HG03175 (cell line): ENCODE measurements at regions not wholly inside any gene's neighbourhood (a gene's known extent, or its start where the extent isn't known, plus 50 kb on each side); places are given as distances from the start of the nearest gene placed in this dataset.
"Not testable (repeated sequence)": the region's sequence is repeated elsewhere in the genome, so short reads cannot be mapped to it uniquely, and the experiment has no call there.

Source experiments
- ATAC-seq: cut with Tn5 transposase; IDR thresholded peaks from one replicate; pipeline ENCODE4 v1.9.1; 2021; ENCODE audit warnings: mild to moderate bottlenecking, moderate library complexity; ENCODE audit not compliant: unreplicated experiment

DNA sequence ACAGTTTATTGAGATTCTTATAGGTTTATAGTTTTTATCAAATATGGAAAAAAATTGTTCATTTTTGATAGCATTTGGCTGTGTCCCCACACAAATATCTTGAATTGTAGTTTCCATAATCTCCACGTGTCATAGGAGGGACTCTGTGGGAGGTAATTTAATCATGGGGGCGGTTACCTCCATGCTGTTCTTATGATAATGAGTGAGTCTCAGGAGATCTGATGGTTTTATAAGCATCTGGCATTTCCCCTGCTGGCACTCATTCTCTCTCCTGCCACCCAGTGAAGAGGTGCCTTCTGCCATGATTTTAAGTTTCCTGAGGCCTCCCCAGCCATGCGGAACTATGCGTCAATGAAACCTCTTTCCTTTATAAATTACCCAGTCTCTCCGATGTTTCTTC lies 420.6 kb upstream of the KAZN start:
- not testable (repeated sequence) for ATAC-seq

DNA sequence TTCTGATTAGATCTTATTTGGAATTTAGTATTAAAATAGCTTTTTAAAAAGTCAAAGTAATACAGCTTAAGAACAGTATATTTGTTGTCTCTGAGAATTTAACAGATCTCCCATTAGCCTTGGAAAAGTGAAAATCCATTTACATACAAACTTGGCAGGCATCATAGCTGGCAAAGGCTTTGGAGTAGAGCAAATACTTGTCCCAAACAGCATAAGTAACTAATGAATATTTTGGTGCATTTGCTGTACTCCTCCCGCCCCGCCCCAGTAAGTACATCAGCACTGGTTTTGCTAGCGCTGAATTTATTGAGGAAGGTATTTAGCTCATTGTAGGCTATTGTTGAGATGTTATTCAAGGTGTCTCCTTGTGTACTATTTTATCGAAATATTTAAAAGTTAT lies 417.7 kb upstream of the KAZN start:
- ATAC-seq, result no peak

DNA sequence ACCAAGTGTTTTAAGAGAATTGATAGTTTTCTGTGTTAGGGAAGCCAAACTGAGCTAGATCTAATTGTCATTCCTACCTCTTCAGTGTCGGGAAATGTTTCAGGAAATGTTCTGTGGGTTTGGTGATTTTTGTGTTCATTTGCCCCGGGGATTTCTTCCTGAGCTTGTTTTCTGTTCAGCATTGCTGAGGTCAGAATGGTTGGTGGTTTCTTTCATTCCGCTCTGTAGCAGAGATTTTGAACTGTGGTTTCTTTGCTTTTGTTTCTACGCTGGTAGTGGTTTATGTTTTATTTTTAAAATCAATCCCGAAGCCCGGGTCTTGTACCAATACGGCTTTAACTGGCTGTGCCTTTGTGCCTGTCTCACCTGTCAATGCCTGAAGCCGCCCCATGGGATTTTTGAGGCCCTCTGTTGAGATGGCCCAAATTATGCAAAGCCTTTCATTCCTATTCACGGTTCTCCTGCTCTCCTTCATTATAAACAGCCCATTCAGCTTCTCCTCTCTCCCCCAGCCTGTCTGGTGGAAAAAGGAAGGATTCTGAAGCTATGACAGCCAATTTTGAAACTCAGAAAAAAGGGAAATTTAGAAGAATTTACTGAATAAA lies 417.2 kb upstream of the KAZN start:
- ATAC-seq, result no peak

DNA sequence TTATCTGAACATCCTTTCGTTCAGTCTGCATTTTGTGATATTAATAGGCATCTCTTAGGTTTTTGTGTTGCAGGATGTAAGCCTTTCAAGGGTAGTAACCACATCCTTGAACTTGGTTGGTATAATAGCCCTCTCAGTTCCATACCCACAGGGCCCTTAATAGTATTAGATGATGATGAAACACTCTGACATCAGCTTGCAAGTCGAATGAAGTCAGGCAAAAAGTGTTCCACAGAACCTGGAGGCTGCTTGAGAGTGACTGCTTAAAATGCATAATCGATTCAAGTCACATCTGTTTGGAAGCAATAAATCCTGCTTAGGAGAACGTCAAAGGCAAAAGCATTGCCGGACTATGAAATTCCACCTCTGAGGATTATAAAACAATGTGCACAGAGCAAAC lies 415.6 kb upstream of the KAZN start:
- no peak for ATAC-seq

DNA sequence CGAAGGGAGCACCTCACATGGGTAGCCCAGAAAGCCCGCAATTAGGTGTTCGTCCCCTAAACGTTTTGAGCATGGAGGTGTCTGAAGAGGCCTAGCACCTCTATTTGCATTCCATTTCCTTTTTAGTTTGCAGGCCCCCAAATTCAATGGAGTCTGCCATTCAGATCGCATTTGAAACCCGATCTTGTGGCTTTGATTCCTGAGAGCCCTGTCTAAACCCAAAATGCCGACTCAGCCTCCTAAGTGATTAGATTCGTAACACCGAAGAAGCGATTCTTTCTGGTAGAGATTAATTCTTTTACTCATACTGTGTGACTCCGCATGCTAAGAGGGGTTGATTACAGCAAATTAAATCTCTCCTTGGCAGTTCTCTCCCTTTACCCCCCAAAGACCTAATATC lies 415.2 kb upstream of the KAZN start:
- no peak for ATAC-seq

DNA sequence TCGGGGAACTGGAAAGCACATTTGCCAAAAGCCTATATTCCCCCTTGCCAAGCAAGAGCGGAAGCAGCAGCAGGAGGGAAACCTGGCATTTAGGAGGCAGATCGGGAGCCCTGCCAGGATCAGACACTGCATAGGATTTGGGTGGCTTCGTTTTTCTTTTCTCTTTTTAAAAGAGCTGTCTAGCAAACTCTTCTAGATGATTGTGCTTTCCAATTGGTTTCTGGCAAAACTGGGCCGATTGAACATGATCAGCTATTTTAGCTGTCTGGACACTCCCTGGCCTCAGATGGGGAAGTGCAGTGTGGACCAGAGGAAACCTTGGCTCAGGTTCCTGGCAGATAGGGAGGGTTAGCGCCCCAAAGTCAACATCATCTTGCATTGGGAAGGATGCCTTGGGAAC lies 414.0 kb upstream of the KAZN start:
- no peak for ATAC-seq

DNA sequence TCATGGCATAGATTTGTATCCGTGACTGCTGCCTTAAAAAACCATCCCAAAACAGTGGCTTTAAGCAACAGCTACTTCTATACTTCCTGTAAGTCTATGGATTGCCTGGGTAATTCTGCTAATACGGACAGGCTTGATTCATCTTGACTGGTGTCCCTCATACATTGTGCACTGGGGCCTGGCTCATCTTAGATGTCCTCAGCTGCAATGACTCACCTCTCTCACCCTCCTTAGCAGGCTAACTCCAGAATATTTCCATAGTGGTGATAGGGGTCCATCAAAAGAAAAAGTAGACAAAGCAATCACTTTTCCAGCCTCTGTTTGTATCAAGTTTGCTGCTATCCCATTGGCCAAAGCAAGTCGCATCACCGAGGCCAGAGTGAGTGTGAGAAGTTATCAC lies 409.1 kb upstream of the KAZN start:
- ATAC-seq, result no peak

DNA sequence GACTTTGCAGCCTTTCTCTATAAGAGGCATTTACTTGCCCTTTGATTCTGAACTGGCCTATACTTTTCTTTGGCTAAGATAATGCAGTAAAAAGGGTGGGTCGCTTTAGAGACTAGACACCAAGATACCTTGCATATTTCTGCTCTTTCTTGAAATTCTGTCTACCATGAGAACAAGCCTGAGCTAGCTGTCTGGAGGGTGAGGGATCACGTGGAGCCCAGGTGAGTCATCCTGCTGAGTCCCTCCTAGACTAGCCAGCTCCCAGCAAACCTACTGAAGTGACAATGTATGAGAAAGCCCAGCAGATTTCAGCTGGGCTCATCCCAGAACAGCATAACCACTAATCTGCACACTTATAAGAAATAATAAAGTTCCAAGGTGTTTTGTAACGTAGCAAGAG lies 408.0 kb upstream of the KAZN start:
- ATAC-seq, result no peak

DNA sequence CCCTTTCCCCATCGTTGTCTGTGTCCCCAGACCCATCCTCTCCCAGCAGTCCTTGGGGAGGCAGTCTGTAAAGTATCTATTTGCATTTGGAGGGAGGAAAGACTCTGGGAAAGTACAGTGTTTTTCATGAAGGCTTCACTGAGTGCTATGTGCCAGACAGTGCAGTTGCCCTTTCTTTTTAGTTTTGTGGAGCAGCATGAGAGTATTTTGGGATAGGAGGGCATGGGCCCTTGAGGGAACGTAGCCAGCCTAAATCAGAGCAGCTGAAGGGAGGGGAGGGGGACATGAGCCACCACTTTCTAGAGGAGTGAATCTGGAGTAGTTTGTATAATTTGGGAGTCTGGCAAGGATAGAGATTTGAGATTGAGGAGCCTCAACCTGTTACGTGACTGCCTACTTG lies 404.0 kb upstream of the KAZN start:
- no peak for ATAC-seq

DNA sequence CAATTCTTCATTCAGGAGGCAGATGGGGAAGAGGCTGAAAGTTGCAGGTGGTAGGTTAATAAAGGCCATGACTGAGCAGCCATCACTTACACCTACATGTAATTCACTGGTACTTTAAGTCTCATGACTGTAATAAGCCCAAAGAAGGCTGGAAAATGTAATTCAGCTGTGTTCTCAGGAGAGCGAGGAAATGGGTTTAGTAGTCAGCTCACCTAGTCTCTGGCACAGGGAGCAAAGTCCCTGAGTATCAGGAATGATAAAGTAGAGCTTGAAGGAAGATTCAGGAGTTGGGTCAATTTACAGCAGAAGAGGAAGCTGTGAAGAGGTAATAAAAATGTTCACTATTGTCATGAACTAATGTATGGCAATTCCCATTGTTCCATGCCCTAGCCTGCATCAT lies 393.4 kb upstream of the KAZN start:
- ATAC-seq, result no peak

DNA sequence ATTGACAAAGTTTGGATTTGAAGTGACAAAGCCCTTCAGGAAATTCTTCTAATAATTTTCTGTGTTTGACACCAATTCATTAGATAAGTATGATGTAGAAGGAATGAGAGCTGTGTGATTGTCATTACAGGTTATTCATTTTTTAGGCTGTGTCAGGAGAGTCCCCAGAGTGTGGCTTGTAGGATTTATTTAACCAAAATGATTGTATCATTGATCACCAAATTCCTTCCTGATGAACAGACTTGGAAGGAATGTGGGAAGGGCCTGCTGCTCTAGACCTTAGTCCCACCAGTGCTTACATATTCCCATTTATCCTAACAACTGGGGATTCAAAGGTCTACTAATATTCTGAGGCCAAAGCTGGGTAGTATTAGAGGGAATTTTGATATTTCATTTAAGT lies 383.3 kb upstream of the KAZN start:
- ATAC-seq, result no peak

DNA sequence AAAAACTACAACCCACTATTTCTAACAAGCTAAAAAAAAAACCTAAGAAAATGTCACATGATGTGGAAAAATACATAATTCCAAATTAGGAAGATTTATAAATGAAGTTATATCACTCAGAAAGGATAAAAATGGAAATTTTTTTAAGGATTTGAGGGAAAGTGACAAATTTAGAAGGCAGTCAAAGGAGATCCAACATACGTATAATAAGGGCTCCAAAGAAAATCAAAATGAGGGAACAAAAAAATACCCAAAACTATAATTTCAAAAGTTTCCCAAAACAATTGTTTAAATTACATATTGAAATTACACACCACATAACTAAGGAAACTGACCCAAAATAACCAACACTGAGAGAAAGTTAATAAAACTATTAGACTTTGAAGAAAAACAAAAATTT lies 381.1 kb upstream of the KAZN start:
- no peak for ATAC-seq

DNA sequence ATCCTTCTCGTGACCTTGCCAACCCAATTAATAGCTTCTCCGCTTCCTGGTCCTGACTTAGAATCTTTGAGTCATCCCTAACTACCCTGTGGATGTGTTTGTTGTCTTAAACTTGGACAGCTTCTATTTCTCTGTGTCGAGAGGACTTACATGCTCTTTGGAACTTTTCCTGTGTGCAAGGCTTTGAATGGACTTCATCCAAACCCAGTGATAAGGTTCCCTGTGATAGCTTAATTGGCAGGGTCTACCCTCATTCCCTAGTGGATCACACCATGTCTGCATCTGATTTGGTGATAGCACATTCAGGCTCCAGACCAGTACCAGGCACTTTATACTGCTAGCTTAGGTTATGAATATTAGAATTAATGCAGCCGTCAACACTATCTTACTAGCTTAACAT lies 378.2 kb upstream of the KAZN start:
- ATAC-seq, result no peak

DNA sequence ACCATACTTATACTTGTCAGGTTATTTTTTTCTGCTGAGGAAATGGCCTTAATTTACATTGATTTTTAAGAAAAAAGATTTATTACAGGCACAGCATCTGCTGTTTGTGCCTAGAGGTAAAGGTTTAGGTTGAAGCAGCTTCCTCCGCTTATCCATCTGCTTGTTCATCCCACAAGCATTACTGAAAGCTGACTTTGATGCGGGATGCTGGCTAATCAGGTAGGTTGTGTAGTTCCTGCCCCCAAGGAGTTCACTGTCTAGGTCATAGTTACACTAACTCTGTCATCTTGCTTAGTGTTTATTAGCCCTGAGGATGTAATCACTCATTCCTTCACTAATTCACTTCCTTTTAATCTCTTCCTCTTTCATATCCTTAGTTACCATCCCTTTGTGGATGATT lies 377.7 kb upstream of the KAZN start:
- no peak for ATAC-seq

DNA sequence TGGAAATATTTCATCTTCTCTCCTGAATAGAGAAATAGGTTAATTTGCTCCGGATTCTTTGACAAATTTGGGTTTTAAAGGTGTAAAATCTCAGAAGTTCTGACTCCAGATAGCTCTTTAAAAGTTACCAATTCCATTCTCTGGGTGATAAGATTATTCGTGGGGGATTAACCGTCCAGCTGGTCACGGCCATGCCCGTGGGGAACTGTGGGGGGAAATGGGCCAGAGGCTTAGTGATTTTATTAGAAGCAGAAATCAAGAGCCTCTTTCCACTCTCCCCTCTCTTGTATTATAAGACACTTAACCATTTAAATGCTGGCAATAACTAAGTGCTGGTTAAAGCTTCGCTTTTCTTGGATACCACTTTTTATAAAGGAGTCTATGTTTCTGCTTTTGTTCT lies 376.4 kb upstream of the KAZN start:
- ATAC-seq, result no peak

DNA sequence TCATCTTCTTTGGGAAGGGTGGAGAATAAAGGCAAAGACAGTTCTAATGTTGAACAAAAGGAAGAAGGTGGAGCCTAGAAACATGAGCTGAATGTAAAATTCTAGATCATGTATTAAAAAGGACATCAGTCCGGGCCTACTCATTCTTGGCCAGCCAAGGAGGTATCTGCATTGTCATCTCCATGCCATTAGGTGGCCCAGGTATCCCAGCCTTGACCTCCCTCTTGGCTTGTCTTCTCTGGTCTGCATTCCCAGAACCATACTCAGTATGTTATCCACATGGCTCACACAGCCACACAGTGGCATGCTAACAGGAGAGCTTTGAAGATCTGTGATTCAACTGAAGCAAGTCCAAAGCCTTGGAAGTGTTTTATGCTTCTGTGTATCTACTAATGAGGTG lies 369.8 kb upstream of the KAZN start:
- no peak for ATAC-seq

DNA sequence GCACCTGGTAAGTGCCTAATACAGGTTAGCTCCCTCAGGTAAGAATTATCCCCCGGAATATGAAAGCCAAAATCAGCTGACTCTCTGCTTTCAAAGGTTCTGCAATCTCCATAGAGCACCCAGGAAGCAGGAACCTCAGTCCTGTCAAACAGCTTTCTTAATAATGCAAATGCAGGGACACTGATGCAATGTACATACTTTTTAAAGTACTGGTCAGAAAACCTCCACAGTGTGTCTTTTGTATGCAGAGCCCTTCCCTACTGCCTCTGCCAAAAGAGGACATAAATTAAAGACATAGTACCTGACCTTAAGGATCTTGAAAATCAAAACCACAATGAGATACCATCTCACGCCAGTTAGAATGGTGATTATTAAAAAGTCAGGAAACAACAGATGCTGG lies 365.0 kb upstream of the KAZN start:
- ATAC-seq, result no peak

DNA sequence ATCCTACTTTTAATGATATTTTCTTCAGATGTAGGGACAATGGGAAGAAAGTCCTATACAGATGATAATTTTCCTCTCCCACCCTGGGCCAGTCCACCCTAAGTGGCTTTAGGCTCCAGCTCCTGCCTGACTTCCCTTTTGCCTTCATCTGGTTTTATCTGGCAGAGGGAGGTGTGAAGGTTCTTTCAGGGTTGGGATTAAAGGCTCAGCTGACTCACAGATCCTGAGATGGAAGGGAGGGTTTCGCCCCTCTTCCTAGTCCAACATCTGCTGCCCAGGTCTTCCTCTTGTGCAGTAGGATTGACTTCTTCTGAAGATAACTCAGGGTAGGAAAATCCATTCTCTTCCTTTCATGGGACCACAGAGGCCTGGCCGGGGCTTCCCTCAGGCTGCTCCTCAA lies 362.4 kb upstream of the KAZN start:
- ATAC-seq, result no peak

DNA sequence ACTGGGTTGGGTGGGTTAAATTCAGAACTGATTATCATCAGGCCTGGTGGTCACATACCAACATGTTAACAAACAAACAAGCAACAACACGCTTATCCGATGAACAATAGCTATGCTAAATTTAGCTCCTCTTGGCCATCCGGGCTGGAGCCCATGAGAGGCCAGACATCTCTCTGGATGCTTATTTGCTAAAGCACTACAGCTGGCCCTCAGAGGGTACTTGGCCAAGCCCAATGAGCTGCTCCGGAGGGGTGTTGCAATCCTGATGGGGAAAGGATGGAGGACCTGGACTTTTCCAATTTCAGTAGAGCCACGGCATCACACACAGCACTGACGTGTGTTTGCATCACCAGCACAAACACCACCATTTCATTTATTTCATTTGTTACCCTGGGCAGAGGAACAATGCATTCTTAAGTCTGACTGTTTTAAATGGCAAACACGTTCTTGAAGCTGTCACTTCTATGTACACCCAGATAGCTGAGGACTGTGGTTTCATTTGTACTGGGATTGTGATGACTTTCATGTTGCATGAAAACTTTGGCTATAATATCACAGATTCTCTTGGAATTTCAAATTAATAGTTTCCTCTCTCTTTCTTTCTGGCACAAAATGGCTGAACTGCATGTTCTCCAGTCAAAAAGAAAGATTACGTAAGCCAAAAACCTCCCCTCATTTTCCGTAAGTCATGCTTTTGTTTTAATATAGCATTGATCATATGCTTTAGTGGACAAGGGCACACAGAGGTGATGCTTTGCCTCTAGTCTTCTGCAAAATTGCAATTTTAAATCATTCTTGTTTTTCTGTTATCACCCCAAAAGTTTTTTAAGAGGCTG lies 359.8 kb upstream of the KAZN start:
- ATAC-seq, result no peak

DNA sequence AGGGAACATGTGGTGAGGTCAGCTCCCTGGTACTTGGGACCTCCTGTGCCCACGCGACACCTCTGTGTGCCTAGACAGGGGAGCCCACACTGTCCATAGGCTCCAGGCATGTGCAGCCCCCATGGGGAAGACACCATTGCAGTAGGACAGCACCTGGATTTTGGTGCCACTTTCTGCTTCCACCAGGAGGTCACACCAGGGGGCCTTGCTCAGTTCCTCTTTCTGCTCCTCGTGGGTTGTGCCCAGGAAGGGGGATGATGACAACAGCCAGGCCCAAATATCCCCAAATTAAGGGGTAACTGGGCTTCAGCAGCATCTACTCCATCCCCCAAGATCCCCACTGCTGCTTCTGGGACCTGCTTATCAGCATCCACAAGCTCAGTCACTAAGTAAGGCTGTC lies 358.2 kb upstream of the KAZN start:
- no peak for ATAC-seq

DNA sequence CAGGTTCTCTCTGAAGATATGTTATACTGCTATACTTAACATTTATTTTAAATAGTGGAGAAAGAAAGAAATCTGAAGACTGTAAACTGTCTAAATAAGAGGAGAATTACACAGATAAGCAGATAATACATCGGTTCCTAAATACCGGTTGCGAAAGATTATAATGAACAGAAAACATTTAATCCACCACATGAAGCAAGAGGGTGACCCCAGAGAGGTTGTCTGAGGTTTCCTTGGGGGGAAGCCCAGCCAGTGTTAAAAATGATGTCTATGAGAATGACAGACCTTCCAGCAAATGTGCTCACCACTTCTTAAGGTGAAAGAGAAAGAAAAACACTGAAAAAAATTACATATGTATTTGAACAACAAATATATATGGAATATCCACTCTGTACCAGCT lies 356.4 kb upstream of the KAZN start:
- ATAC-seq, result no peak

DNA sequence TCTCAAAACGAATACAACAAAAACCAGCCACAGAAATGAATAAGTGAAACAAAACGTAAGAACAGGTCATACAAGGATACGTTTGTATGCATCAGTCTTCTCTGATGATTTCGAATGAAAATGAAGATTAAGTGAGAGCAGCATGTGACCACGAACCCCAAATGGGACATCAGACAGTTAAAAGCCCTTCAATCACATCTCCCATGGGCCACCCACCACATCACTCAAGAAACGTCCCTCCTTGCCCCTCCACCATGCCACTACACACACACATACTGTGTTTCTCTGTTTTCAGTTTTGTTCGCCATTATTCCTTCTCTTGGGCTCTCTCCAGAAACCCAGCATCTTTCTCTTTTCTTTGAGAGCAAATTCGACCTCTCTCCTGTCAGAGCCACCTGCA lies 355.6 kb upstream of the KAZN start:
- ATAC-seq, result no peak

DNA sequence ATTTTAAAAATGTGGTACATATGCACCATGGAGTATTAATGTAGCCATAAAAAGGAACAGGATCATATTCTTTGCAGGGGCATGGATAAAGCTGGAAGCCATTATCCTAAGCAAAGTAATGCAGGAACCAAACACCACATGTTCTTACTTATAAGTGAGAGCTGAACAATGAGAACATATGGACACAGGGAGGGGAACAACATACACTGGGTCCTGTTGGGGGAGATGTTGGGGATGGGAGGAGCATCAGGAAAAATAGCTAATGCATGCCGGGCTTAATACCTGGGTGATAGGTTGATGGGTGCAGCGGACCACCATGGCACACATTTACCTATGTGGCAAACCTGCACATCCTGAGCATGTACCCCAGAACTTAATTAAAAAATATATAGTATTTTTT lies 352.5 kb upstream of the KAZN start:
- no peak for ATAC-seq
